Erythroblast (primary cell): ENCODE measurements at regions not wholly inside any gene's neighbourhood (a gene's known extent, or its start where the extent isn't known, plus 50 kb on each side); places are given as distances from the start of the nearest gene placed in this dataset.

Experiments used
- DNase-seq, 2 experiments: peaks; one replicate each; lab custom pipeline; 2025; lab: John Stamatoyannopoulos, UW
- GATA1 ChIP-seq: IDR thresholded peaks from 2 replicates; pipeline ENCODE4 v1.6.1; 2011; ENCODE audit warnings: low read depth, mild to moderate bottlenecking, control low read depth, low read length, moderate library complexity
- POLR2A ChIP-seq: IDR thresholded peaks from 2 replicates; pipeline ENCODE4 v1.6.1; 2011; ENCODE audit warnings: mild to moderate bottlenecking, low read length

- no peak for TF ChIP-seq POLR2A
- TF ChIP-seq GATA1: no peak
Observed at GRCh38 chr2:145344076-145344724, 824.3 kb upstream of the ZEB2 start.

GRCh38 chr2:145343287-145343686 lies 823.4 kb upstream of the ZEB2 start:
- no peak for DNase-seq
- TF ChIP-seq POLR2A: no peak
- no peak for TF ChIP-seq GATA1

More at GRCh38 chr2:145344076-145344724, 824.3 kb upstream of the ZEB2 start:
- DNase-seq: no peak

GRCh38 chr2:145341536-145341935 lies 821.6 kb upstream of the ZEB2 start:
- TF ChIP-seq POLR2A (no peak), GATA1 (no peak)
- no peak for DNase-seq

GRCh38 chr2:145339646-145340045 lies 819.7 kb upstream of the ZEB2 start:
- TF ChIP-seq GATA1: no peak
- TF ChIP-seq POLR2A: no peak
- DNase-seq: no peak

- TF ChIP-seq POLR2A (no peak), GATA1 (no peak)
- DNase-seq: no peak
Observed at GRCh38 chr2:145332210-145332898, 812.4 kb upstream of the ZEB2 start.

- no peak for DNase-seq
- TF ChIP-seq GATA1 (no peak), POLR2A (no peak)
Observed at GRCh38 chr2:145329971-145330370, 810.1 kb upstream of the ZEB2 start.

- TF ChIP-seq GATA1: no peak
- no peak for TF ChIP-seq POLR2A
- no peak for DNase-seq
Observed at GRCh38 chr2:145325485-145325884, 805.6 kb upstream of the ZEB2 start.

- TF ChIP-seq GATA1 (no peak), POLR2A (no peak)
- DNase-seq: no peak
Observed at GRCh38 chr2:145324748-145325147, 804.8 kb upstream of the ZEB2 start.

GRCh38 chr2:145323512-145323911 lies 803.6 kb upstream of the ZEB2 start:
- DNase-seq: no peak
- TF ChIP-seq POLR2A: no peak
- TF ChIP-seq GATA1: no peak

- TF ChIP-seq POLR2A (no peak), GATA1 (no peak)
- no peak for DNase-seq
Observed at GRCh38 chr2:145321344-145321743, 801.4 kb upstream of the ZEB2 start.

GRCh38 chr2:145316496-145316895 lies 796.6 kb upstream of the ZEB2 start:
- no peak for DNase-seq
- TF ChIP-seq GATA1: no peak
- TF ChIP-seq POLR2A: no peak

- DNase-seq: no peak
- TF ChIP-seq GATA1: no peak
- no peak for TF ChIP-seq POLR2A
Observed at GRCh38 chr2:145315053-145315452, 795.1 kb upstream of the ZEB2 start.

GRCh38 chr2:145314119-145314633 lies 794.3 kb upstream of the ZEB2 start:
- TF ChIP-seq GATA1: no peak
- no peak for TF ChIP-seq POLR2A
- no peak for DNase-seq

- DNase-seq: no peak
- TF ChIP-seq GATA1 (no peak), POLR2A (no peak)
Observed at GRCh38 chr2:145305889-145306288, 786.0 kb upstream of the ZEB2 start.

GRCh38 chr2:145304501-145304900 lies 784.6 kb upstream of the ZEB2 start:
- DNase-seq: no peak
- TF ChIP-seq POLR2A (no peak), GATA1 (no peak)
